AG10803 (cell line): ENCODE measurements at regions not wholly inside any gene's neighbourhood (a gene's known extent, or its start where the extent isn't known, plus 50 kb on each side); places are given as distances from the start of the nearest gene placed in this dataset.

Experiments used
- DNase-seq: peaks from one replicate; pipeline ENCODE4 v3.0.0; 2010; ENCODE audit warnings: low read depth
- H3K4me3 ChIP-seq: 2 replicates; pipeline ENCODE4 v1.5.1; 2011; ENCODE audit warnings: mild to moderate bottlenecking, low read length, control low read depth
- CTCF ChIP-seq: conservative IDR thresholded peaks from 2 replicates; pipeline ENCODE4 v1.5.1; 2011; ENCODE audit warnings: mild to moderate bottlenecking, low read length, control low read depth, inconsistent platforms

GRCh38 chr6:21899708-21900107 lies 306.2 kb downstream of the SOX4 start:
- TF ChIP-seq CTCF: no peak
- DNase-seq: no peak
- no peak overlapping the region for H3K4me3 ChIP-seq

GRCh38 chr6:21900730-21901129 lies 307.2 kb downstream of the SOX4 start:
- no peak for DNase-seq
- TF ChIP-seq CTCF: no peak

GRCh38 chr6:21902628-21903169 lies 309.1 kb downstream of the SOX4 start:
- no peak overlapping the region for H3K4me3 ChIP-seq
- TF ChIP-seq CTCF: no peak
- no peak for DNase-seq

More at GRCh38 chr6:21900730-21901129, 307.2 kb downstream of the SOX4 start:
- no peak overlapping the region for H3K4me3 ChIP-seq

- no peak overlapping the region for H3K4me3 ChIP-seq
- no peak for TF ChIP-seq CTCF
- no peak for DNase-seq
Measured at GRCh38 chr6:21905531-21905930, 312.0 kb downstream of the SOX4 start.

- no peak for DNase-seq
- H3K4me3 ChIP-seq: no peak overlapping the region
- no peak for TF ChIP-seq CTCF
Measured at GRCh38 chr6:21906826-21907225, 313.3 kb downstream of the SOX4 start.

- TF ChIP-seq CTCF: no peak
- no peak for DNase-seq
- no peak overlapping the region for H3K4me3 ChIP-seq
Measured at GRCh38 chr6:21907291-21907690, 313.7 kb downstream of the SOX4 start.

GRCh38 chr6:21908161-21908848 lies 314.8 kb downstream of the SOX4 start:
- no peak for DNase-seq
- TF ChIP-seq CTCF: no peak
- H3K4me3 ChIP-seq: no peak overlapping the region
